ENCODE measurements at regions not wholly inside any gene's neighbourhood (a gene's known extent, or its start where the extent isn't known, plus 50 kb on each side); places are given as distances from the start of the nearest gene placed in this dataset.
"Not testable (repeated sequence)": the region's sequence is repeated elsewhere in the genome, so short reads cannot be mapped to it uniquely, and the experiment has no call there.

DNA sequence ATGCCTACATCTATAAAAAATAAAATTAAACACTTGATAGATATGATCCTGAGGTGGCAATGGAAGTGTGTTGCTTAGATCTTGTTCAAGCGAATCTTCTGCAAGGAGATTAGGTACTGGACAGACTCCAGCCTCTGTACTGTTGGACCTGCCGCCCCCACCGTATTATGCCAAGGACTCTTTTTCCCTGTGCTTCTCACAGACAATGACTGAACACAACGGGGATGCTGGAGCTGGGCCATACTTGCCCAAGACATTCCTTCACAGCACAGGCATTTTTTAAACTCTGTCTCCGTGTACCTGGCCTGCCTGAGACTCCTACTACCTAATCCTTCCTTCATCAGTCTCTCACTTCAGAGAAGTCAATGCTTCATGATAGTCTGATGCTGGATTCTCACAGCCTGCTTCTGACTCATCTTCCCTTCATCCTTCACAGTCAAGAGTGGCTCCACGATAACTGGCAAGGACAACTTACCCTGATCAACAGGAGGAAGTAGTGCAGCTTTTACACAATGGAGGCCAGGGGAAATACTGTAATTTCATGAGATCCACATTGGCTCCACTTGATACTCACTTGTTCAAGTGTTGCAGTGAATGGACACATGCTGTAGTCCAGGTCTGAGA is 754.6 kb upstream of the AGA start:
- TF ChIP-seq, protein P1, sequence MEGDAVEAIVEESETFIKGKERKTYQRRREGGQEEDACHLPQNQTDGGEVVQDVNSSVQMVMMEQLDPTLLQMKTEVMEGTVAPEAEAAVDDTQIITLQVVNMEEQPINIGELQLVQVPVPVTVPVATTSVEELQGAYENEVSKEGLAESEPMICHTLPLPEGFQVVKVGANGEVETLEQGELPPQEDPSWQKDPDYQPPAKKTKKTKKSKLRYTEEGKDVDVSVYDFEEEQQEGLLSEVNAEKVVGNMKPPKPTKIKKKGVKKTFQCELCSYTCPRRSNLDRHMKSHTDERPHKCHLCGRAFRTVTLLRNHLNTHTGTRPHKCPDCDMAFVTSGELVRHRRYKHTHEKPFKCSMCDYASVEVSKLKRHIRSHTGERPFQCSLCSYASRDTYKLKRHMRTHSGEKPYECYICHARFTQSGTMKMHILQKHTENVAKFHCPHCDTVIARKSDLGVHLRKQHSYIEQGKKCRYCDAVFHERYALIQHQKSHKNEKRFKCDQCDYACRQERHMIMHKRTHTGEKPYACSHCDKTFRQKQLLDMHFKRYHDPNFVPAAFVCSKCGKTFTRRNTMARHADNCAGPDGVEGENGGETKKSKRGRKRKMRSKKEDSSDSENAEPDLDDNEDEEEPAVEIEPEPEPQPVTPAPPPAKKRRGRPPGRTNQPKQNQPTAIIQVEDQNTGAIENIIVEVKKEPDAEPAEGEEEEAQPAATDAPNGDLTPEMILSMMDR (IDR thresholded peaks at IDR 0.05; ENCODE audit: low read depth, low read length), result no peak
- Histone ChIP-seq H3K27me3 (ENCODE audit: insufficient read depth, low read depth, severe bottlenecking) (peaks cover 59% of the 10 kb centered on the region), H3K9me3 (ENCODE audit: severe bottlenecking) (no peaks in the 10 kb centered on the region), H3K27ac (no peak overlapping the region), H3K4me3 (ENCODE audit: low read depth, low read length) (no peak overlapping the region), H3K36me3 (no peaks in the 10 kb centered on the region)
- DNase-seq, result no peak

GRCh38 chr4:178198691-178199090 is 756.5 kb upstream of the AGA start:
- Histone ChIP-seq H3K27me3 (ENCODE audit: insufficient read depth, low read depth, severe bottlenecking) (peaks cover 66% of the 10 kb centered on the region), H3K9me3 (ENCODE audit: severe bottlenecking) (no peaks in the 10 kb centered on the region), H3K4me3 (ENCODE audit: low read depth, low read length) (no peak overlapping the region), H3K27ac (no peak overlapping the region), H3K36me3 (no peaks in the 10 kb centered on the region)
- no peak for DNase-seq
- TF ChIP-seq, protein P1 (IDR thresholded peaks at IDR 0.05; ENCODE audit: low read depth, low read length), result no peak

GRCh38 chr4:178202422-178202821 is 760.2 kb upstream of the AGA start:
- TF ChIP-seq, protein P1 (IDR thresholded peaks at IDR 0.05; ENCODE audit: low read depth, low read length), result no peak
- H3K27me3 ChIP-seq (ENCODE audit: insufficient read depth, low read depth, severe bottlenecking), result peaks cover 62% of the 10 kb centered on the region
- no peaks in the 10 kb centered on the region for H3K36me3 ChIP-seq
- DNase-seq, result no peak
- no peak overlapping the region for H3K27ac ChIP-seq
- no peak overlapping the region for H3K4me3 ChIP-seq (ENCODE audit: low read depth, low read length)
- H3K9me3 ChIP-seq (ENCODE audit: severe bottlenecking), result peaks cover 3% of the 10 kb centered on the region

GRCh38 chr4:178205826-178206225 is 763.6 kb upstream of the AGA start:
- Histone ChIP-seq H3K36me3 (no peaks in the 10 kb centered on the region), H3K27ac (no peak overlapping the region), H3K27me3 (ENCODE audit: insufficient read depth, low read depth, severe bottlenecking) (peaks cover 62% of the 10 kb centered on the region), H3K9me3 (ENCODE audit: severe bottlenecking) (peaks cover 3% of the 10 kb centered on the region), H3K4me3 (ENCODE audit: low read depth, low read length) (no peak overlapping the region)
- no peak for DNase-seq
- TF ChIP-seq, protein P1 (IDR thresholded peaks at IDR 0.05; ENCODE audit: low read depth, low read length), result no peak

DNA sequence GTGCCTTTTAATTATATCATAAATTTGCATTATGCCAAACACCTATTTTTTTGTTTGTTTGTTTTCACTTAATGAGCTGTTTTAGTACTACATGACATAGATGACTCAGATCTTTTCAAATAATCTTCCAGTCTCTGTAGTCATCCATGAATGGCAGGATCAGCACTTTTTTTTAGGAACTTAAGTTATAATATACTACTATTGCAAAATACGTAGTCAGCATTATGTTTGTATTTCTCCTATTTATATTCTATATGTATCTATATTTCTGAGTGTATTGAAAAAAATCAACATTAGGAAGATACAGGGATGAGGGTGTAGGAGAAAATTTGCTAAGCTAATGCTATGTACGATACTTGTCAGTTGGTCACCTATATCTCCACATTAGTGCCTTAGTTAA is 773.1 kb upstream of the AGA start:
- no peaks in the 10 kb centered on the region for H3K9me3 ChIP-seq (ENCODE audit: severe bottlenecking)
- no peaks in the 10 kb centered on the region for H3K36me3 ChIP-seq
- no peak overlapping the region for H3K4me3 ChIP-seq (ENCODE audit: low read depth, low read length)
- no peak overlapping the region for H3K27ac ChIP-seq
- TF ChIP-seq, protein P1 (IDR thresholded peaks at IDR 0.05; ENCODE audit: low read depth, low read length), result no peak
- peaks cover 70% of the 10 kb centered on the region for H3K27me3 ChIP-seq (ENCODE audit: insufficient read depth, low read depth, severe bottlenecking)
- no peak for DNase-seq

DNA sequence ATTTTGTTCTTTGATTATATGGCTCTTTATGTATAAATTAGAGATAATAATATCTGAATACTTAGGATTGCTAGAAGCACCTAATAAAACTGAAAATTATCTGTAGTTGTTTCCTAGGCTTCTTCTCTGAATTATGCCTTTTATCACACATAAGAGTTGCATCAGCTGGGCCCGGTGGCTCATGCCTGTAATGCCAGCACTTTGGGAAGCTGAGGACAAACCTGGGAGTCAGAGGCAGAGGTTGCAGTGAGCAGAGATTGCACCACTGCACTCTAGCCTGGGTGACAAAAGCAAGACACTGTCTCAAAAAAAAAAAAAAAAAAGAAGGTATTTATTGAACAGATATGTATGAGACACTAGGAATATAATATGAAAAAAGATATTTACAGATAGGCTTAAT is 773.5 kb upstream of the AGA start:
- H3K27me3 ChIP-seq (ENCODE audit: insufficient read depth, low read depth, severe bottlenecking), result peaks cover 67% of the 10 kb centered on the region
- no peak overlapping the region for H3K4me3 ChIP-seq (ENCODE audit: low read depth, low read length)
- TF ChIP-seq, protein P1 (IDR thresholded peaks at IDR 0.05; ENCODE audit: low read depth, low read length), result no peak
- DNase-seq, result no peak
- H3K36me3 ChIP-seq, result no peaks in the 10 kb centered on the region
- H3K27ac ChIP-seq, result no peak overlapping the region
- no peaks in the 10 kb centered on the region for H3K9me3 ChIP-seq (ENCODE audit: severe bottlenecking)

DNA sequence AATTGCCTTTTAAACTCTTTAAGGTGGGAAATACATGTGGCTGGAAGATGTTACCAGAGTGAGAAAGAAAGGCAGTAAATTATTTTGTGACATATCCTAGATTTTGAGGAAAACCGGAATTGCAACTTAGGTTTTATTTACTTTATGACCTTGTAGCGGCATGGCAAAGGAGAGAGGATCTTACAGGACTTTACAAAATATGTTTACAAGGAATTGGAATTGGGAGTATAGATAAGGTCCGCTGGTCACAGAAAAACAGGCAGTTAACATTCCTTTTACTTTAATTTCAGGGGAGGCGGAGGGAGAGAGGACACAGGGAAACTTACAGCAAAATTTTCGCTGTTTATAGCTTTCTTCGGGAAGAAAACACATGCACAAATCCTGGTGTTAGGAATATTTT is 784.2 kb upstream of the AGA start:
- not testable (repeated sequence) for H3K9me3 ChIP-seq (ENCODE audit: severe bottlenecking); H3K36me3 ChIP-seq; H3K27ac ChIP-seq; H3K4me3 ChIP-seq (ENCODE audit: low read depth, low read length); DNase-seq
- peaks cover 67% of the 10 kb centered on the region for H3K27me3 ChIP-seq (ENCODE audit: insufficient read depth, low read depth, severe bottlenecking)
